ENCODE measurements at regions not wholly inside any gene's neighbourhood (a gene's known extent, or its start where the extent isn't known, plus 50 kb on each side); places are given as distances from the start of the nearest gene placed in this dataset.

- in situ Hi-C loops (cut with HindIII; ENCODE audit: low pct_ligation_motif_present, low pct_unique_long_range_greater_than_20kb, low sequenced_read_pairs), result no loop called here
Measured at GRCh38 chr9:7303907-7304626, 495.5 kb downstream of the DMAC1 start.

GRCh38 chr9:7300484-7300883 is 499.1 kb downstream of the DMAC1 start:
- no peak for DNase-seq
- in situ Hi-C loops (cut with HindIII; ENCODE audit: low pct_ligation_motif_present, low pct_unique_long_range_greater_than_20kb, low sequenced_read_pairs), result no loop called here

More at GRCh38 chr9:7303907-7304626, 495.5 kb downstream of the DMAC1 start:
- no peak for DNase-seq

DNA sequence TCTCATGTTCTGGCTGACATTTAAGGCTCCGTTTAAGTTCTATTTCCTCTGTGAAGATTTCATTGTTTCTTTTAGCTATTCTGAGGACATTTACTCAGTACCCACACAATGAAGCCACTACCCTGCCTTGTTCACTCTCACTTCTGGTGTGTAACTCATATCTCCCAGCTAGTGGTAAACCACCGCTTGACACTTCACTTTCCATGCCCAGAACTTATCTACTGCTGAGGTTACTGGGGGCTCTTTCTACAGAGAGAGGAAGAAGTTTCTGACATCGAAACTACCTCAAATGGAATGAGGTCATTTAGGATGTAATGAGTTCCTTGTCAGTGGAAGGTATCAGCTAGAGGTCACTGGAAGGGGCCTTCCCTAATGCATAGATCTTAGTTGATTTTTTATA is 501.5 kb downstream of the DMAC1 start:
- DNase-seq, result no peak
- in situ Hi-C loops (cut with HindIII; ENCODE audit: low pct_ligation_motif_present, low pct_unique_long_range_greater_than_20kb, low sequenced_read_pairs), result no loop called here

- no peak for DNase-seq
- in situ Hi-C loops (cut with HindIII; ENCODE audit: low pct_ligation_motif_present, low pct_unique_long_range_greater_than_20kb, low sequenced_read_pairs), result no loop called here
Measured at GRCh38 chr9:7297521-7297920, 502.1 kb downstream of the DMAC1 start.

DNA sequence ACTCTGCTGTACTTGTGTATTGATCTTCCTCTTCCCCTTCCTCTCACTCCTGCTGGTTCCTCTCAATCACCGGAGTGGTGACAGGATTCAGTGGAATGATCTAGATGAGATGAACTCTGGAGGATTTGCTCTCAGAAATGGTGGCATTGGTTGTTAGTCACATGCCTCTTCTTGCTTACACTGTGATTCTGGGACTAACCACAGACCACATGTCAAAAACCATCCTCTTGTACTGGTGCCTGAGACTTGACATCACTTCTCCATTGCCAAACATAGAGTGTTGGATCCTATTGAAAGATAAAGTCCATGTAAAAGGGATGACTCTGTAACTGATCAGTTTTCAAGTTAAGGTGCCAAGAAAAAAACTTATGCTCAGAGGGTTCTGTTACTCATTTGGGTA is 506.5 kb downstream of the DMAC1 start:
- in situ Hi-C loops (cut with HindIII; ENCODE audit: low pct_ligation_motif_present, low pct_unique_long_range_greater_than_20kb, low sequenced_read_pairs), result no loop called here
- DNase-seq, result no peak

DNA sequence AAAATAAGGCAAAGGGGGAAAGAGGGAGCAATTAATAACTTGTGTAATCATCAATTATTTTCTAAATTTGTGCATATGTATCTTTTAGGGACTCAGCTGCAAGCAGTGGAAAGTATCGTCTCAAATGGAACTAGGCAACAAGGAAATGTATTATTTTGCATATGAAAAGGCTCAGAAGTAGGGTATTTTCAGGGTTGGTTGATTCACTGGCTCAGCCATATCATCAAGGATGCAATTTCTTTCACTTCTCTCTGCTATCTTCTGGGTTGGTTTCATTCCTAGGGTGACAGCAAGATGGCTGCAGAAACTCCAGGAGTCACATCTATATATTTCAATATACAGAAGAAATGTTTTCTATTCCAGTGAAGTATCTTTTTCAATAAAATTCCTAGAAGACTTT is 509.8 kb downstream of the DMAC1 start:
- DNase-seq, result no peak
- in situ Hi-C loops (cut with HindIII; ENCODE audit: low pct_ligation_motif_present, low pct_unique_long_range_greater_than_20kb, low sequenced_read_pairs), result no loop called here

DNA sequence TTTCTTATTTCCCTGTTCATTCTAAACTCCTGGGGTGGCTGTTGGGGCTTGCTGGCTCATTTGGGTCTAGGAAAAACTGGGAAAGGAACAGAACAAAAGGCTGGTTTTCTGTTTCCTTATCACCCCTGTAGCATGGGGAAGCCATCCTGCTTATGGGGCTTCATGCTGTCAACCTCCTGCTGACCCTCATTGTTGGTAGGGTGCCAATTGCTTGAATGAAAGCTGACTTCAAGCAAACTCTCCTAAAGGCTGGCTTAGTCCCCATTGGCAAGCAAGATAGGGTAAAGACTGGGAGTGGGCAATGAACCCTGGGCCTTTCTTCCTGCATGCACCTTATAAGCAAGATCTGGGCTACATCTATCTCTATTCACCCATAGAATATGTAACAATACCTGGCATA is 511.6 kb downstream of the DMAC1 start:
- no peak for DNase-seq
- in situ Hi-C loops (cut with HindIII; ENCODE audit: low pct_ligation_motif_present, low pct_unique_long_range_greater_than_20kb, low sequenced_read_pairs), result no loop called here

- in situ Hi-C loops (cut with HindIII; ENCODE audit: low pct_ligation_motif_present, low pct_unique_long_range_greater_than_20kb, low sequenced_read_pairs), result no loop called here
- no peak for DNase-seq
Measured at GRCh38 chr9:7287065-7287464, 512.5 kb downstream of the DMAC1 start.

- DNase-seq, result no peak
- in situ Hi-C loops (cut with HindIII; ENCODE audit: low pct_ligation_motif_present, low pct_unique_long_range_greater_than_20kb, low sequenced_read_pairs), result no loop called here
Measured at GRCh38 chr9:7286101-7286500, 513.5 kb downstream of the DMAC1 start.

DNA sequence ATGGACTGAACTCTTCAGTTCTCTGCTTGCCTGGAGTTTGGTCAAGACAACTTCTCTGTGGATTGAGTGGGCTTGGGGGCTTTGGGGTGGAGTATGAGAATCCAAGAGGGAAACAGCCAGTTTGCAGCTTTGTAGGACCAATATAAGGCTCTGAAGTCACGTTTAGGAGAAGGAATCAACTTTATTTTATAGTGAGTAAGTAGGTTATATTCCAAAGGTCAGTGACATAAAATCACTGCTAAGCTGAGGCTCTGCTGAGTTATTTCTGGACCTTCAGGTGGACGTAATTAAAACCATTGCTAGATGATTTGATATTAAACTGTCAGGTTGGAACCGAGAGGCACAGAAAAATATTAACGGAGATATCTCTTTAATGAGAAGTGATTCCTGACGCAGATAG is 514.4 kb downstream of the DMAC1 start:
- in situ Hi-C loops (cut with HindIII; ENCODE audit: low pct_ligation_motif_present, low pct_unique_long_range_greater_than_20kb, low sequenced_read_pairs), result no loop called here
- DNase-seq, result no peak

DNA sequence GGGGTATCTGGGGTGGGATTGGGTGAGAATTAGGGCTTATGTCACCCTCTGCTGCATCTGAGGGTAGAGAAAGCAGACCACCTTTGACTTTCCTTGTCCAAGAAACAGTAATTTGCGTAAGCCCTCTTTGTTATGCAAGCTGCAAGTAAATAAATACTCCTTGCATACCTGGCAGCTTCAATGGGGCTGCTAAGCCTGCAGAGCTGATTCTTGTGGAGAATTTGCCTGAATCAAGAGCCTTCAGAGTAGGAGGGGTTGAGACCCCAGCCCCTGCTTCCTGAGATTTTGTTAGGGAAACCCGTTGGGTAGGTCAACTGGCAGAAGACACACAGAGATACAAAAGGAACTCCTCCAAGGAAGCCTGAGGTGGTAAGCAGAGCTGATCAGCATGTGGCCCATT is 515.1 kb downstream of the DMAC1 start:
- DNase-seq, result no peak
- in situ Hi-C loops (cut with HindIII; ENCODE audit: low pct_ligation_motif_present, low pct_unique_long_range_greater_than_20kb, low sequenced_read_pairs), result no loop called here

DNA sequence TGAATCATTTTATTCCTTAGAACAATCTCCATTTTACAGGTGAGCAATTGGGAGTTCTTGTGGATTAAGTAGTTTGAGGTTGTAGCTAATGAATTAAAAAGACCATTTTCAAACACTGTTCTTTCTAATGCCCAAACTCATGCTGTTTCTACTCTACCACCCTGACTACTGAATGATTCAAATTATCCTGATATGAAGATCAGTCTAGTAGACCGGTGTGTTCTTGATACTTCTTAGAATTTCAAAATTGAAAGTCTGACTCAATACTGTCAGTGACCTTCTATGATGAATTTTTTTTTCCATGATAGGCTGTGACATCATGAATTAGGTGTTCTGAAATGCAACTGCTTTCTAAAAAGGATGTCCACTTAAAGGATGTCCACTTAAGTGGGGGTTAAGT is 515.5 kb downstream of the DMAC1 start:
- in situ Hi-C loops (cut with HindIII; ENCODE audit: low pct_ligation_motif_present, low pct_unique_long_range_greater_than_20kb, low sequenced_read_pairs), result no loop called here
- no peak for DNase-seq

DNA sequence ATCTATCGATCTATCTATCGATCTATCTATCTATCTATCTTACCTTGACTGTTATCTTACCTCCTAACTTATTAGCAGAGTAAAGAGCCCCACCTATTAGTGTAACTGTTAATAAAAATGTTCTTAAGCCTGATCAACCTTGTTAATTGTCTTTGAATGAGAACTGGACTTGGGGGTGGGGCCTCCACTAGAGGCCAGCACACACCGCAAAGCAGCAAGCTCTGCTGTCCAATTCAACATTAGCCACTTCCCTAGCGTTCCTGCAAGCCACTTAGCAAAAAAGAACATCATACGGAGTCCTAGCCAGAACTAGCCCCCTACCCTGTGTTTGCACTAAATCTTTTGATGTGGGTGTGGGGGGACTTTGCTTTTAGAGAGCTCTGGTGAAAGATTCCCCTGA is 515.8 kb downstream of the KDM4C start:
- in situ Hi-C loops (cut with HindIII; ENCODE audit: low pct_ligation_motif_present, low pct_unique_long_range_greater_than_20kb, low sequenced_read_pairs), result no loop called here
- DNase-seq, result no peak

DNA sequence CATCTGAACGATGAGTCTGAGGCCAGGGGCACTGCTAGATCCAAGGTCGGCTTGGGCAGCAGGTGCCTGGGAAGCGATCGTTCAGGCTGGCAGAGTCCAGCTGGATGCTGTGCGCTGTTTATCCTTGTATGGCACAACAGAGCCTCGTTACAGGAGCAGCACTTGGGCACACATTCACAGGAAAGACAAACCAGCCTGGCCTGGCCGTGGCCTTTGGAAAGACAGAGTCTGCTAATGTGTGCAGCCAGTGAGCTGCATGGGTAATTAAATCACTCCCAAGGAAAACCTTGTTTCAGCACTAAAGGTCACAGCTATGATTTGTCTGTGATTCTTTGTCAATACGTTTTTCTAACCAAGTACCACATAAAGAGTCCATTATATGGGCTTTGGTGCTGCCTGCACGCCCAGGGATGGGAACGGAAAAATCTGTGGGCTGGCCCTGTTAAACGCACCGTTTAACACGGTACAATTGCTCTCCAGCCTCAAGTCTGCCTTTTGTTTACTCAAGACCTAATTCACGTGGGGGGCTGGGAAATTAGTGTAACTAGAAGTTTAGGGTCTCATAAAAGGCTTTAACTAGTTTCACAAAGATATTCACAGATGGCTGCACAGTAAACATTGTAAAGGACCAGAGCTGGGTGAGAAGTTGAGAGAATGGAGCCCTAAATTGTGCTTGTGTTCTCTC is 509.3 kb downstream of the KDM4C start:
- in situ Hi-C loops (cut with HindIII; ENCODE audit: low pct_ligation_motif_present, low pct_unique_long_range_greater_than_20kb, low sequenced_read_pairs), result no loop called here
- no peak for DNase-seq

DNA sequence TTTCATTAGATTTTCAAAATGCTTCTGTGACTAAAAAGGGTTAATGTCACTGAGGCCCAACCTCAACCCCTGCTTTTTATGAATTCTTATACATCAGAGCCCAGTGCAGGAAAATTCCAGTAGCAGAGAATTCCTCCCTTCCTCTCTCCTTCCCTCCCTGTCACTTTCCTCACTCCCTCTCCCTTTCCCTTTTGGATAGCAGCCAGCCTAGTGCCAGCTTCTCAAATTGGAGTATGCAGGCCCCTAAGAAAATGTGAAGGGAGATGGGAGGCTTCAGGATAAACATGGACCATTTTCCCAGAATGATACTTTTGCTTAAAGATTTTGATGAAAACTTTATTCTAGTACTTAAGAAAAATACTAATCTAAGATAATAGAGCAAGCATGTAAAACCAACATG is 507.4 kb downstream of the KDM4C start:
- in situ Hi-C loops (cut with HindIII; ENCODE audit: low pct_ligation_motif_present, low pct_unique_long_range_greater_than_20kb, low sequenced_read_pairs), result no loop called here

GRCh38 chr9:7259544-7260241 is 501.9 kb downstream of the KDM4C start:
- DNase-seq, result no peak
- in situ Hi-C loops (cut with HindIII; ENCODE audit: low pct_ligation_motif_present, low pct_unique_long_range_greater_than_20kb, low sequenced_read_pairs), result no loop called here

More for the DNA sequence above, 507.4 kb downstream of the KDM4C start:
- no peak for DNase-seq

GRCh38 chr9:7258688-7259396 is 501.1 kb downstream of the KDM4C start:
- in situ Hi-C loops (cut with HindIII; ENCODE audit: low pct_ligation_motif_present, low pct_unique_long_range_greater_than_20kb, low sequenced_read_pairs), result no loop called here
- no peak for DNase-seq

- no peak for DNase-seq
- in situ Hi-C loops (cut with HindIII; ENCODE audit: low pct_ligation_motif_present, low pct_unique_long_range_greater_than_20kb, low sequenced_read_pairs), result no loop called here
Measured at GRCh38 chr9:7246917-7247522, 489.2 kb downstream of the KDM4C start.
